B cell (primary cell): ENCODE measurements at regions not wholly inside any gene's neighbourhood (a gene's known extent, or its start where the extent isn't known, plus 50 kb on each side); places are given as distances from the start of the nearest gene placed in this dataset.

ENCODE experiments used
- ATAC-seq: fragments of 200-7000 bp; cut with Tn5 transposase; one replicate; pipeline ENCODE4 v1.10.0; 2021; ENCODE audit warnings: low read depth, mild to moderate bottlenecking, moderate number of reproducible peaks, moderate library complexity
- CTCF ChIA-PET: fragments of 350-600 bp; sonication (Branson Sonifier 250); formaldehyde crosslinking; loops from one replicate; lab custom pipeline; 2021; ENCODE audit warnings: antibody characterized with exemption, inconsistent platforms; lab: Charles Lee
- POLR2A ChIA-PET: fragments of 350-600 bp; sonication (Branson Sonifier 250); formaldehyde crosslinking; loops from one replicate; lab custom pipeline; 2021; ENCODE audit warnings: antibody characterized with exemption; lab: Charles Lee
- DNase-seq: peaks from one replicate; pipeline ENCODE4 v3.0.0; 2013
- H2AFZ ChIP-seq: 2 replicates; pipeline ENCODE4 v1.6.1; 2012; ENCODE audit warnings: mild to moderate bottlenecking, low read depth, low read length; ENCODE audit not compliant: insufficient read depth, poor library complexity, severe bottlenecking
- H3K27ac ChIP-seq, 2 donors: 1 replicate in 1 of 2; 2 replicates in 1 of 2; pipeline ENCODE4 v1.5.1; 2012 to 2013; ENCODE audit warnings: low read length in 2 of 2, mild to moderate bottlenecking in 2 of 2, moderate library complexity in 1 of 2
- H3K27me3 ChIP-seq, 4 experiments: fragments of 200-600 bp in 1 of 4; sonication (generic) in 1 of 4; replicated peaks in 1 of 4; 1 replicate in 2 of 4; 2 replicates in 2 of 4; pipeline versions ENCODE4 v1.6.1 to v1.7.0; 2013 to 2016; ENCODE audit warnings: low read length in 3 of 4, mild to moderate bottlenecking in 2 of 4, mixed read lengths in 1 of 4, moderate library complexity in 1 of 4; ENCODE audit not compliant: insufficient read depth in 4 of 4, control insufficient read depth in 3 of 4; ENCODE audit errors: control extremely low read depth in 1 of 4
- H3K36me3 ChIP-seq, 2 experiments: replicated peaks in 1 of 2; 1 replicate in 1 of 2; 2 replicates in 1 of 2; pipeline versions ENCODE4 v1.6.1 to v1.7.1; 2013; ENCODE audit warnings: low read length in 1 of 2; ENCODE audit not compliant: insufficient read depth in 2 of 2, control insufficient read depth in 1 of 2; ENCODE audit errors: control extremely low read depth in 1 of 2, extremely low read depth in 1 of 2
- H3K4me1 ChIP-seq, 2 donors: fragments of 200-600 bp in 1 of 2; sonication (generic) in 1 of 2; 1 replicate in 1 of 2; 2 replicates in 1 of 2; pipeline versions ENCODE4 v1.5.1 to v1.6.1; 2013 to 2017; ENCODE audit warnings: low read length in 2 of 2; ENCODE audit not compliant: control insufficient read depth in 2 of 2, insufficient read depth in 2 of 2
- H3K4me2 ChIP-seq: replicated peaks from 2 replicates; pipeline ENCODE3; 2012; ENCODE audit warnings: mild to moderate bottlenecking, low read depth, low read length; ENCODE audit not compliant: poor library complexity, severe bottlenecking
- H3K4me3 ChIP-seq, 5 experiments: fragments of 200-600 bp in 1 of 5; sonication (generic) in 1 of 5; 1 replicate in 3 of 5; 2 replicates in 2 of 5; pipeline versions ENCODE4 v1.5.1 to v1.7.0; 2011 to 2016; ENCODE audit warnings: low read length in 4 of 5, mild to moderate bottlenecking in 4 of 5, low read depth in 2 of 5, control low read depth in 1 of 5, moderate library complexity in 1 of 5; ENCODE audit not compliant: insufficient read depth in 1 of 5; ENCODE audit errors: control extremely low read depth in 1 of 5, extremely low read depth in 1 of 5
- H3K79me2 ChIP-seq: fragments of 200-600 bp; sonication (generic); one replicate; pipeline ENCODE4 v1.6.0; 2016; ENCODE audit warnings: low read length; ENCODE audit not compliant: control insufficient read depth, insufficient read depth
- H3K9ac ChIP-seq: fragments of 200-600 bp; sonication (generic); 2 replicates; pipeline ENCODE4 v1.6.1; 2017; ENCODE audit warnings: mild to moderate bottlenecking, low read length, moderate library complexity
- H3K9me3 ChIP-seq, 3 donors: one replicate each; pipeline versions ENCODE4 v1.6.1 to v1.7.1; 2013; ENCODE audit warnings: low read length in 2 of 3; ENCODE audit not compliant: control insufficient read depth in 2 of 3, insufficient read depth in 1 of 3; ENCODE audit errors: control extremely low read depth in 1 of 3
- H4K20me1 ChIP-seq: 2 replicates; pipeline ENCODE4 v1.6.0; 2012; ENCODE audit warnings: mild to moderate bottlenecking, low read length; ENCODE audit not compliant: insufficient read depth, control insufficient read depth, poor library complexity, severe bottlenecking
- H3K27ac Mint-ChIP-seq: one replicate; pipeline ENCODE4 v1.8.0; 2021; ENCODE audit warnings: mixed read lengths
- H3K27me3 Mint-ChIP-seq: one replicate; pipeline ENCODE4 v1.8.0; 2021; ENCODE audit warnings: mixed read lengths
- H3K4me1 Mint-ChIP-seq: one replicate; pipeline ENCODE4 v1.8.0; 2021; ENCODE audit warnings: mixed read lengths
- H3K4me3 Mint-ChIP-seq: one replicate; pipeline ENCODE4 v1.8.0; 2021; ENCODE audit warnings: mixed read lengths
- H3K9me3 Mint-ChIP-seq: one replicate; pipeline ENCODE4 v1.8.0; 2022; ENCODE audit warnings: mixed read lengths; ENCODE audit not compliant: insufficient read depth
- EZH2 ChIP-seq: IDR thresholded peaks from 2 replicates; pipeline ENCODE4 v1.6.1; 2012; ENCODE audit warnings: borderline replicate concordance, low read depth, mild to moderate bottlenecking, moderate library complexity, low read length; ENCODE audit not compliant: insufficient read depth, poor library complexity, severe bottlenecking
- WGBS: methylation state at CpG from one replicate; pipeline ENCODE4 v1.1.5; 2013; ENCODE audit warnings: missing lambda C conversion rate; ENCODE audit not compliant: insufficient coverage; 5-methylcytosine and 5-hydroxymethylcytosine counted together
- intact Hi-C: fragments of 100-400 bp; cut with micrococcal nuclease; formaldehyde crosslinking; loops from one replicate; pipeline ENCODE4 v1.10.0; 2022
- TF ChIP-seq, protein P1 (sequence below): fragments of 200-600 bp; IDR thresholded peaks from one replicate; pipeline ENCODE4 v1.8.0; 2022; ENCODE audit warnings: antibody characterized with exemption, mild to moderate bottlenecking

DNA sequence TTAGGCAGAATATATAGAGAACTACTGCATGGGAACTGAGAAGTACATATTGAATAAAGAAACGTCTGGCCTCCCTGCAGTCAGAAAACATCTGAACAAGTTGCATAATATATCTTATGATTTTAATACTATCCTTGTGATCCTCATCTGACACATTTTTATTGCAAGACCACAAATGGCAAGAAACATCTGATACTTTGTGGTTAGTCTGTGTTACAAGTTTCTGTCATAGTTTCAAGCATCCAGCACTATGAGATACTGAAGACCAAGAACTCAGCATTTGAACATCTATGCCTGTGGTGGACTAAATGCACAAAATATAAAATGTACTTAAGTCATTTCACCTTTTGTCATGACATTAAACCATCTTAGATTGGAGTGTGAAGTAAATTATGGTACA is 1175.8 kb upstream of the MIR17HG start:
- TF ChIP-seq, protein P1, sequence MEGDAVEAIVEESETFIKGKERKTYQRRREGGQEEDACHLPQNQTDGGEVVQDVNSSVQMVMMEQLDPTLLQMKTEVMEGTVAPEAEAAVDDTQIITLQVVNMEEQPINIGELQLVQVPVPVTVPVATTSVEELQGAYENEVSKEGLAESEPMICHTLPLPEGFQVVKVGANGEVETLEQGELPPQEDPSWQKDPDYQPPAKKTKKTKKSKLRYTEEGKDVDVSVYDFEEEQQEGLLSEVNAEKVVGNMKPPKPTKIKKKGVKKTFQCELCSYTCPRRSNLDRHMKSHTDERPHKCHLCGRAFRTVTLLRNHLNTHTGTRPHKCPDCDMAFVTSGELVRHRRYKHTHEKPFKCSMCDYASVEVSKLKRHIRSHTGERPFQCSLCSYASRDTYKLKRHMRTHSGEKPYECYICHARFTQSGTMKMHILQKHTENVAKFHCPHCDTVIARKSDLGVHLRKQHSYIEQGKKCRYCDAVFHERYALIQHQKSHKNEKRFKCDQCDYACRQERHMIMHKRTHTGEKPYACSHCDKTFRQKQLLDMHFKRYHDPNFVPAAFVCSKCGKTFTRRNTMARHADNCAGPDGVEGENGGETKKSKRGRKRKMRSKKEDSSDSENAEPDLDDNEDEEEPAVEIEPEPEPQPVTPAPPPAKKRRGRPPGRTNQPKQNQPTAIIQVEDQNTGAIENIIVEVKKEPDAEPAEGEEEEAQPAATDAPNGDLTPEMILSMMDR = no peak
- TF ChIP-seq EZH2 = no peak
- CTCF ChIA-PET = no interaction called here
- H3K27me3 Mint-ChIP-seq = no peaks in the 10 kb centered on the region

GRCh38 chr13:90177512-90177911 is 1170.0 kb upstream of the MIR17HG start:
- H3K36me3 ChIP-seq = no peaks in the 10 kb centered on the region
- Mint-ChIP-seq H3K9me3 (peaks cover 2% of the 10 kb centered on the region), H3K27me3 (no peaks in the 10 kb centered on the region), H3K27ac (no peak overlapping the region), H3K4me1 (no peaks in the 10 kb centered on the region), H3K4me3 (no peak overlapping the region)
- H3K9ac ChIP-seq = no peak overlapping the region
- POLR2A ChIA-PET = no interaction called here
- no peaks in the 10 kb centered on the region for H3K27me3 ChIP-seq
- intact Hi-C loops = no loop called here
- H3K27ac ChIP-seq = no peak overlapping the region
- H3K4me2 ChIP-seq = no peak overlapping the region
- ATAC-seq (no peak), DNase-seq (no peak)
- no peaks in the 10 kb centered on the region for H4K20me1 ChIP-seq
- H3K4me3 ChIP-seq = no peak overlapping the region
- H3K4me1 ChIP-seq = no peaks in the 10 kb centered on the region
- no peak overlapping the region for H2AFZ ChIP-seq
- WGBS = no CpG with 5 or more reads among the region's 1 CpG
- no peaks in the 10 kb centered on the region for H3K79me2 ChIP-seq
- no peaks in the 10 kb centered on the region for H3K9me3 ChIP-seq
- no peak for TF ChIP-seq EZH2
- TF ChIP-seq, protein P1 = no peak
- CTCF ChIA-PET = no interaction called here

More for the DNA sequence above, 1175.8 kb upstream of the MIR17HG start:
- WGBS = no CpG with 5 or more reads among the region's 1 CpG
- H3K9me3 ChIP-seq = no peaks in the 10 kb centered on the region
- Mint-ChIP-seq H3K27ac (no peak overlapping the region), H3K4me3 (no peak overlapping the region), H3K9me3 (peaks cover 5% of the 10 kb centered on the region), H3K4me1 (no peaks in the 10 kb centered on the region)
- H3K9ac ChIP-seq = no peak overlapping the region
- POLR2A ChIA-PET = no interaction called here
- no peak for DNase-seq
- no peaks in the 10 kb centered on the region for H4K20me1 ChIP-seq
- intact Hi-C loops = no loop called here
- H2AFZ ChIP-seq = no peak overlapping the region
- H3K79me2 ChIP-seq = no peaks in the 10 kb centered on the region
- H3K27ac ChIP-seq = no peak overlapping the region
- ATAC-seq = no peak
- no peaks in the 10 kb centered on the region for H3K4me1 ChIP-seq
- no peaks in the 10 kb centered on the region for H3K27me3 ChIP-seq
- H3K4me3 ChIP-seq = no peak overlapping the region
- H3K36me3 ChIP-seq = no peaks in the 10 kb centered on the region
- no peak overlapping the region for H3K4me2 ChIP-seq
